GM10248 (cell line): ENCODE measurements at regions not wholly inside any gene's neighbourhood (a gene's known extent, or its start where the extent isn't known, plus 50 kb on each side); places are given as distances from the start of the nearest gene placed in this dataset.

Source experiments
- CTCF ChIA-PET: fragments of 300-600 bp; sonication (Branson Sonifier 250); formaldehyde crosslinking; extraction: SDS; loops from one replicate; lab custom pipeline; 2021; ENCODE audit warnings: antibody characterized with exemption; lab: Yijun Ruan, JAX
- POLR2A ChIA-PET: fragments of 350-650 bp; sonication (Branson Sonifier 250); formaldehyde crosslinking; extraction: SDS; loops from one replicate; lab custom pipeline; 2020; ENCODE audit warnings: antibody characterized with exemption; lab: Yijun Ruan, JAX
- DNase-seq: peaks from one replicate; pipeline ENCODE4 v3.0.0; 2012; ENCODE audit errors: extremely low spot score
- CTCF ChIP-seq: IDR thresholded peaks from 2 replicates; pipeline ENCODE4 v1.5.1; 2012; ENCODE audit warnings: mild to moderate bottlenecking, low read depth; ENCODE audit errors: extremely low read depth, missing control alignments, control extremely low read depth

GRCh38 chr12:67147030-67147429, 122.1 kb upstream of the CAND1 start:
- POLR2A ChIA-PET: no interaction called here
- TF ChIP-seq CTCF: no peak
- CTCF ChIA-PET: interaction anchor here (1.1 to 2.3 kb wide), 2 partner anchors 14 to 17 kb away, joined by 3 to 7 read pairs; no protein-coding TSS in a partner anchor
- DNase-seq: no peak

- no peak for TF ChIP-seq CTCF
These were observed 121.7 kb upstream of the CAND1 start for GRCh38 chr12:67147447-67147846.

DNA sequence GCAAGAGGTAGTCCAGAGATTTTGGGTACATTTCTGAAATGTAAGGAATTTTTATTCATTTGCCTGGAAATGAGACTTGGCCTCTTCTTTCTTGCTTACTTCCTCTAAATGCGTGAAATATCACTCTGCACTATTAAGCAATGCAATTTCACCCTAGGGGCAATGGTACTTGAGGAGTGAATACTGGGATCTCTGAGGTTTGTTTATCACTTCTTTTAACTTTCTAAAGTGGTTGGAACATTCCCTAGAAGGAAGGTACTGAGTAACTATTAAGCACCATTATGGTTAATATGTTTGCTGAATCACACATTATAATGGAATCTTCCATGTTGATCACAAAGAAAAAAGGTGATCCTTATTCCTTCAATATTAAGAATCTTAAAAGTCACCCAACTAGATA, 120.9 kb upstream of the CAND1 start:
- no peak for TF ChIP-seq CTCF
- ChIA-PET CTCF (interaction anchor here (1.8 to 2.3 kb wide), 2 partner anchors 11 to 13 kb away, joined by 4 to 7 read pairs; no protein-coding TSS in a partner anchor), POLR2A (no interaction called here)
- DNase-seq: no peak

More at GRCh38 chr12:67147447-67147846, 121.7 kb upstream of the CAND1 start:
- no peak for DNase-seq
- CTCF ChIA-PET: interaction anchor here (1.1 to 2.3 kb wide), 3 partner anchors 12 to 17 kb away, joined by 3 to 7 read pairs (median 4); no protein-coding TSS in a partner anchor
- POLR2A ChIA-PET: no interaction called here

DNA sequence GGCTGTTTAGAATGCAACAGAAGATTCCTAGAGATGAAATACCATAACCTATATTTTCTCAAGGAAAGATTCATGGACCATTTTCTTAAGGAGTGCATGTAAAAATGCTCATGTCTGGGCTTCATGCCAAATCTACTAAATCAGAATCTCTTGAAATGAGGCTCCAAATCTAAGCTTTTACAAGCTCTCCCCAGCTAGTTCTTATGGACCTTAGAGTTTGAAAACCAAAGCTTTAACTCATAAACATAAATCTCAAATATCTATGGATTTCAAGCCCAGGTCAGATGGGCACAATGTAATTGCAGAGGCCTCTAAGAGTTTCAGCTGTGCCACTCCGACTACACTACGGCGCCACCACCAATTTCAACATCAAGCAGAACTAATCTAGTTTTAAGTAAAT, 117.3 kb upstream of the CAND1 start:
- POLR2A ChIA-PET: interaction anchor here (0.6 kb wide), 1 partner anchor 22 kb away, joined by 3 read pairs; no protein-coding TSS in a partner anchor
- TF ChIP-seq CTCF: no peak
- CTCF ChIA-PET: interaction anchor here (1.1 to 1.5 kb wide), 2 partner anchors 9 to 14 kb away, joined by 4 read pairs; no protein-coding TSS in a partner anchor
- no peak for DNase-seq

GRCh38 chr12:67152451-67152850, 116.7 kb upstream of the CAND1 start:
- POLR2A ChIA-PET: no interaction called here
- no peak for TF ChIP-seq CTCF
- CTCF ChIA-PET: interaction anchor here (1.1 to 1.5 kb wide), 2 partner anchors 9 to 14 kb away, joined by 4 read pairs; no protein-coding TSS in a partner anchor
- DNase-seq: no peak

DNA sequence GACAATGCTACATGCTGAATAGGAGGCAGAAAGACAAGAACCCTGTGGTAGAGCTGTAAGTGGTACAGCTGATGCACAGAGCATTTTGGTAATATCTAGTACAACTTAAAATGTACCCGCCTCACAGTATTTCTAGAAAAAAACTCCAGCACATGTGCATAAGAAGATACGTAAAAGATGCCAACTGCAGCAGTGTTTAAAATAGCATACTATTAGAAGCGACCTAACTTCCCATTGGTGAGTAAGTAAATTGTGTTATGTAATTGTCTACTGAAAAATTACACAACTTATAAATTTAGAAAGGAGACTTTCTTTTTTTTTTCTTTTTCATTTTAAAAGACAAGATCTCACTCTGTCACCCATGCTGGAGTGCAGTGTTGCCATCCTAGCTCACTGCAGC, 114.3 kb upstream of the CAND1 start:
- TF ChIP-seq CTCF: no peak
- CTCF ChIA-PET: interaction anchor here (1.4 kb wide), 1 partner anchor 11 kb away, joined by 3 read pairs; no protein-coding TSS in a partner anchor
- POLR2A ChIA-PET: no interaction called here

More for the DNA sequence above, 114.3 kb upstream of the CAND1 start:
- DNase-seq: no peak
